ENCODE measurements at regions not wholly inside any gene's neighbourhood (a gene's known extent, or its start where the extent isn't known, plus 50 kb on each side); places are given as distances from the start of the nearest gene placed in this dataset.

GRCh38 chr1:200263203-200263602, 146.6 kb downstream of the ZNF281 start (continued):
- no peak for TF ChIP-seq E2F2 (CRISPR knock-in tag; IDR thresholded peaks at IDR 0.05; ENCODE audit: borderline replicate concordance)
- TF ChIP-seq MTERF4 (CRISPR knock-in tag; IDR thresholded peaks at IDR 0.05): no peak
- no peak for TF ChIP-seq ZNF281 (CRISPR knock-in tag; IDR thresholded peaks at IDR 0.05; ENCODE audit: borderline replicate concordance)
- peak; percentile 31; the same call in 1 of the 2 replicates for TF ChIP-seq YEATS2 (CRISPR knock-in tag; IDR thresholded peaks at IDR 0.05; ENCODE audit: borderline replicate concordance)
- TF ChIP-seq MIER2 (CRISPR knock-in tag; IDR thresholded peaks at IDR 0.05): peak; percentile 62; the same call in 1 of the 2 replicates
- peak; percentile 30; the same call in 1 of the 2 replicates for TF ChIP-seq MAX (IDR thresholded peaks at IDR 0.05)
- TF ChIP-seq FLYWCH1 (CRISPR knock-in tag; IDR thresholded peaks at IDR 0.05): no peak
- TF ChIP-seq PLSCR1 (CRISPR knock-in tag; IDR thresholded peaks at IDR 0.05; ENCODE audit: borderline replicate concordance): no peak
- TF ChIP-seq SIX1 (CRISPR knock-in tag; IDR thresholded peaks at IDR 0.05; ENCODE audit: borderline replicate concordance): no peak
- 0 out of 2 replicates have a peak, but pooled peaks have one; percentile 32 for TF ChIP-seq MXD4 (CRISPR knock-in tag; IDR thresholded peaks at IDR 0.05)
- no peak for TF ChIP-seq ZNF790 (CRISPR knock-in tag; IDR thresholded peaks at IDR 0.05; ENCODE audit: borderline replicate concordance)
- TF ChIP-seq ZMAT3 (CRISPR knock-in tag; conservative IDR thresholded peaks at IDR 0.05): 0 out of 2 replicates have a peak, but pooled peaks have one; percentile 48
- no peak for TF ChIP-seq TRIM22 (IDR thresholded peaks at IDR 0.05)
- TF ChIP-seq ZNF564 (CRISPR knock-in tag; IDR thresholded peaks at IDR 0.05): peak; percentile 98
- no peak for TF ChIP-seq ZNF282 (IDR thresholded peaks at IDR 0.05; ENCODE audit: partially characterized antibody)
- peak; percentile 61; the same call in 1 of the 2 replicates for TF ChIP-seq SPEN (CRISPR knock-in tag; IDR thresholded peaks at IDR 0.05; ENCODE audit: low read depth)
- TF ChIP-seq PHF5A (CRISPR knock-in tag; IDR thresholded peaks at IDR 0.05; ENCODE audit: low read depth, unreplicated experiment): peak; percentile 65
- 0 out of 2 replicates have a peak, but pooled peaks have one; percentile 59 for TF ChIP-seq KDM4B (CRISPR knock-in tag; IDR thresholded peaks at IDR 0.05)
- peak; percentile 68; the same call in 1 of the 2 replicates for TF ChIP-seq MLX (CRISPR knock-in tag; IDR thresholded peaks at IDR 0.05)
- TF ChIP-seq KLF16 (CRISPR knock-in tag; IDR thresholded peaks at IDR 0.05): peak in 1 of 2 experiments; percentile 55; a peak in 1 of 4 replicates
- peak; percentile 78 for TF ChIP-seq PITX1 (CRISPR knock-in tag; IDR thresholded peaks at IDR 0.05)
- no peak for TF ChIP-seq ZNF33B (CRISPR knock-in tag; IDR thresholded peaks at IDR 0.05)
- no peak for TF ChIP-seq FOXA1 (IDR thresholded peaks at IDR 0.05)
- peak; percentile 55; the same call in 1 of the 2 replicates for TF ChIP-seq FOXA1 (CRISPR knock-in tag; IDR thresholded peaks at IDR 0.05)
- TF ChIP-seq ISL2 (CRISPR knock-in tag; IDR thresholded peaks at IDR 0.05): peak; percentile 82

Measured in HepG2 (cell line).